ENCODE measurements at regions not wholly inside any gene's neighbourhood (a gene's known extent, or its start where the extent isn't known, plus 50 kb on each side); places are given as distances from the start of the nearest gene placed in this dataset.

DNA sequence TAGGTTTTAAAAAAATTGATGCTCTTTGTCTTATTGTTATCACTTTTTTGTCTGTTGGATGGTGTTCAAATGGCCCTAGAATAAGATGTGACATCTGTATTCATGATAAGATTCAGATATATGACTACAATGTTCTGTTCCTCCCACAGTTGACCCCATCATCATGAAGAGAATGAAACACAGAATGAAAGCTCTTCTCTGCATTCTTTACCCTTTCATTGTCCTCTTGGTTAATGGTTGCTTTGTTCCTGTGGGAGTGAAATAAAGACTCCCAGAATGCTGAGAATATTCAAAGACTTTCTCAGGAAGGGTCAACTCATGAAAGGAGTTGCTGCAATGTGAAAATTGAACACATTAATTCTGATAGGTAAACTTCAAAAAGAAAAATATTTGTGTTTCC, 1015.8 kb downstream of the SORCS3 start:
- H3K27ac ChIP-seq: no peak overlapping the region
- ATAC-seq (replicated peaks in 6 of 8): peak in 4 of 8 experiments; percentile 43 to 80 (median 63)
- in situ Hi-C loops (cut with MboI; ENCODE audit: low pct_unique_long_range_greater_than_20kb in 2 of 9, low sequenced_read_pairs in 9 of 9, unreplicated experiment in 9 of 9): no loop called here
- no peak overlapping the region for H3K4me3 ChIP-seq
- H3K4me1 ChIP-seq (replicated peaks in 1 of 2): peaks cover 0 to 10% of the 10 kb centered on the region in 2 donors

DNA sequence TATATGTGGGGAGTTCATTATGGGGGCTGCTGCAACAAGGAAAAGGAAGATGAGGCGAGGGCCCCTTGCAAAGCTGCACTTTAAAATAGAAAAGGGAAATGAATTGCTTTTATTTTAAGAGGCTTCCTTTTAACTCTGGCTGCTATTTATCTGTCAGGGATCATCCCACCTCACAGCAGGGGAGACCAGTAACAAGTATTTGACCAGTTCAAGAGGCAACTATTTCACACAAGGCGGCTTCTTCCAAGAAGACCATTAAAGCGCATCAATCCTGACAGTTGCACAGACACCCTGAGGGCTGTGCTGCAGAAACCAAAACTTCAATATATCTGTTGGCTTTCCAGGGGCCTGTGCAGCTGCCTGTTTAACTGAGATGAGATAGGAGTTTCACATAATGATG, 1009.2 kb downstream of the SORCS3 start:
- Histone ChIP-seq H3K4me1 (replicated peaks in 1 of 2) (peaks cover 9 to 11% of the 10 kb centered on the region in 2 donors), H3K27ac (no peak overlapping the region), H3K4me3 (no peak overlapping the region)
- ATAC-seq (replicated peaks in 6 of 8): peak in 1 of 8 experiments; percentile 22
- in situ Hi-C loops (cut with MboI; ENCODE audit: low pct_unique_long_range_greater_than_20kb in 2 of 9, low sequenced_read_pairs in 9 of 9, unreplicated experiment in 9 of 9): no loop called here
- 10 to 100% (median 20%) methylated on average over 1 to 3 of the region's 3 CpGs; no CpG with 5 or more reads in 5 of the 10 experiments for WGBS, 10 experiments

DNA sequence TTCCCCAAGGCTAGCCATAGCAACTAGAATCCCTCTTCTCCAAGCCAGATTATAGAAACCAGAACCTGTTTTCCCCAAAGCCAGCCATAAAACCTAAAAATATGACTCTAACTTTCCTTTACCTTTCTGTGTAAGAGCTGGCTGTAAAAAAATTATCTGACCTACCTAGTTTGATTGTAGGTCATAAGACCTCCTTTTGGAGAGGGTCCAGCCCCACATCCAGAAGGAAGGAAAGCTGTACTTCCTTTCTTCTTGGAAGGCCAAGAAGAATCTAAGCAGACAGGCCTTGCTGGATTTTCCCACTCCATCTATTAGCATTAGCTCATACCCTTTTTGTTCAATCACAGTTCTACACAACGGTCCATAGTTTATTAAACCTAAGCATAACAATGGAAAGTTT, 1006.3 kb downstream of the SORCS3 start:
- WGBS, 10 experiments: 0 to 80% (median 55%) methylated on average over 1 of the region's 1 CpG; no CpG with 5 or more reads in 2 of the 10 experiments
- Histone ChIP-seq H3K4me3 (no peak overlapping the region), H3K27ac (no peak overlapping the region), H3K4me1 (replicated peaks in 1 of 2) (peaks cover 9 to 11% of the 10 kb centered on the region in 2 donors)
- in situ Hi-C loops (cut with MboI; ENCODE audit: low pct_unique_long_range_greater_than_20kb in 2 of 9, low sequenced_read_pairs in 9 of 9, unreplicated experiment in 9 of 9): no loop called here
- ATAC-seq (replicated peaks in 6 of 8): no peak

DNA sequence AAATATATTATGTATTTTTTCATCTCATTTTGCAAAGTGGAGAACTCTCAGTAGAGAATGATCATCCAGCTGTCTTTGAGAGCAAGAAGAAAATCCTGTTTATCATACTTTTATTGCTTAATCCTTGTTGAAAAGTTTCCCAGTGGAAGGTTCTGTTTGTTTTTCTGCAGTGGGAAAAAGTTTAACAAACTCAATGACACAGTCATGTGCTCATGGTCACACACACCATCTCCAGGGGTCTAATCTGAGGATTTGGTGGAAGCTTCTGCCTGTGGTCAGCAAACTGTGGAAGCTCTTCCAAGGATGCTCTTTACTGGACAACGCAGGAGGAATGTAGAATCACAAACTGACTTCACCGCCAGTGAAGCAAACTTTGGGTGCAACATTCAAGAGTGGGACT, 1003.9 kb downstream of the SORCS3 start:
- ATAC-seq (replicated peaks in 6 of 8): no peak
- H3K27ac ChIP-seq: no peak overlapping the region
- 0 to 100% (median 72%) methylated on average over 1 to 2 of the region's 2 CpGs; no CpG with 5 or more reads in 2 of the 10 experiments for WGBS, 10 experiments
- in situ Hi-C loops (cut with MboI; ENCODE audit: low pct_unique_long_range_greater_than_20kb in 2 of 9, low sequenced_read_pairs in 9 of 9, unreplicated experiment in 9 of 9): no loop called here
- peaks cover 2 to 3% of the 10 kb centered on the region in 2 donors for H3K4me1 ChIP-seq (replicated peaks in 1 of 2)
- no peak overlapping the region for H3K4me3 ChIP-seq

DNA sequence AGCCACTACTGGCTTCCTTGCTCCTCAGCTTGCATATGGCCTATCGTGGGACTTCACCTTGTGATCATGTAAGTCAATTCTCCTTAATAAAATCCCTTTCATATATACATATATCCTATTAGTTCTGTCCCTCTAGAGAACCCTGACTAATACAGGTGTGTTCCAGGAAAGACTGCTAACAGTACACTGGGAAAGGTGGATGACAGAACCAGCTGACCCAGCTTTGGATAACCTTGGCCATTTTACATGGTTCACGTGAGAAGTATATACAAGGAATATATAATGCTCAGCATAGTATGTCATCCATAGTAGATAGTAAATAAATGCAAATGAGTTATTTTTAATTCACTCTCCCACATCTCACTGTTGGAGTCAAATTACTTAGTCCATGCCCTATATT, 1003.5 kb downstream of the SORCS3 start:
- in situ Hi-C loops (cut with MboI; ENCODE audit: low pct_unique_long_range_greater_than_20kb in 2 of 9, low sequenced_read_pairs in 9 of 9, unreplicated experiment in 9 of 9): no loop called here
- 0 to 93% (median 45%) methylated on average over 1 to 2 of the region's 2 CpGs; no CpG with 5 or more reads in 4 of the 10 experiments for WGBS, 10 experiments
- Histone ChIP-seq H3K4me1 (replicated peaks in 1 of 2) (no peaks in the 10 kb centered on the region), H3K4me3 (no peak overlapping the region), H3K27ac (no peak overlapping the region)
- no peak for ATAC-seq (replicated peaks in 6 of 8)

DNA sequence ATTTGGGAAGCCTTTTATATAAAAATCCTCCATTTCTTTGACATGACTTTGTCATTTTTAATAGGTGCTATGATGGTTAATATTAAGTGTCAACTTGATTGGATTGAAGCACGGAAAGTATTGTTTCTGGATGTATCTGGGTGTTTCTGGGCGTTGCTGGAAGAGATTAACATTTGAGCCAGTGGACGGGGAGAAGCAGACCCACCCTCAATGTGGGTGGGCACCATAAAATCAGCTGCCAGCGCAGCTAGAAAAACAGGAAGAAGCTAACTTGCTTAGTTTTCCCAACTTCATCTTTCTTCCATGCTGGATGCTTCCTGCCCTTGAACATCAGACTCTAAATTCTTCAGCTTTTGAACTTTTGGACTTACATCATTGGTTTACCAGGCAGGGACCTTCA, 1003.0 kb downstream of the SORCS3 start:
- in situ Hi-C loops (cut with MboI; ENCODE audit: low pct_unique_long_range_greater_than_20kb in 2 of 9, low sequenced_read_pairs in 9 of 9, unreplicated experiment in 9 of 9): no loop called here
- Histone ChIP-seq H3K27ac (no peak overlapping the region), H3K4me1 (replicated peaks in 1 of 2) (no peaks in the 10 kb centered on the region), H3K4me3 (no peak overlapping the region)
- ATAC-seq (replicated peaks in 6 of 8): peak in 1 of 8 experiments; percentile 64
- WGBS, 10 experiments: 0 to 83% (median 63%) methylated on average over 1 to 4 of the region's 4 CpGs; no CpG with 5 or more reads in 1 of the 10 experiments

DNA sequence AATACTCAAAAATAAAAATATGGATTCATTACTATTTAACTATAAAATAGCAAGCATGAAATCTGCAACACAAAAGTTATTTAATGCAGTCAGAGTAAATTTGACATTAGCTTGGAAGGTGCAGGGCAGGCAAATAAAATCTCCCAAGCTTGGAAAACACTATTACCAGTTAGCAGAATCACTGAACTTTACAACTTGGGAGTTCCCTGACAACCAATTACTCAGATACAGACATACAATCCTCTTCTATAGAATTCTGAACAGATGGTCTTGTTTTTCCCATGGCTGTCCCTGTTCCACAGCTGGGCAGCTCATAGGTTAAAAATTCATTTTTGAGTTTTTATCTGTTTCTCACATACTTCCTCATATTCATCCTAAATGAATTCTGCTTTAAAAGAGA, 1002.6 kb downstream of the SORCS3 start:
- ATAC-seq (replicated peaks in 6 of 8): peak in 1 of 8 experiments; percentile 49
- Histone ChIP-seq H3K4me3 (no peak overlapping the region), H3K27ac (no peak overlapping the region), H3K4me1 (replicated peaks in 1 of 2) (no peaks in the 10 kb centered on the region)
- in situ Hi-C loops (cut with MboI; ENCODE audit: low pct_unique_long_range_greater_than_20kb in 2 of 9, low sequenced_read_pairs in 9 of 9, unreplicated experiment in 9 of 9): no loop called here

DNA sequence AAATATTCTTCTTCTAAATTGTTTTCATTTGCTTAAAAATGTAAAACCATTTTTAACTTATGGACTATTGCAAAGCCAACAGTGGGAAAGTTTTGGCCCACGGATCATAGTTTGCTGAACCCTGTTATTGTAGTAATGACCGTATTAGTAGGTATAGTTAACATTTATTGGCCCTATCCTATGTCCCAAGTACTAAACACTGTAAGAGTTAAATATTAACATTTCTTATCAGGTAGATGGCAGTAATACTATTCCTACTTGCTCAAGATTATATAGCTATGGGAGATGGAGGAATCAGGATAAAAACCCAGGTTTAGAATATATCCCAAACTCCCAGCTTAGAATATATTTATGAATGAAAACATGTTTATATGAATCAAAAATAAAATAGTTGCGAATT, 993.2 kb downstream of the SORCS3 start:
- ATAC-seq (replicated peaks in 6 of 8): no peak
- H3K4me1 ChIP-seq (replicated peaks in 1 of 2): no peaks in the 10 kb centered on the region
- in situ Hi-C loops (cut with MboI; ENCODE audit: low pct_unique_long_range_greater_than_20kb in 2 of 9, low sequenced_read_pairs in 9 of 9, unreplicated experiment in 9 of 9): no loop called here
- no peak overlapping the region for H3K4me3 ChIP-seq
- no peak overlapping the region for H3K27ac ChIP-seq
- 4 to 100% (median 85%) methylated on average over 2 to 3 of the region's 3 CpGs; no CpG with 5 or more reads in 1 of the 10 experiments for WGBS, 10 experiments

GRCh38 chr10:105615715-105616365, 974.8 kb downstream of the SORCS3 start:
- 4 to 100% (median 63%) methylated on average over 1 to 4 of the region's 4 CpGs for WGBS, 10 experiments
- in situ Hi-C loops (cut with MboI; ENCODE audit: low pct_unique_long_range_greater_than_20kb in 2 of 9, low sequenced_read_pairs in 9 of 9, unreplicated experiment in 9 of 9): no loop called here
- no peaks in the 10 kb centered on the region for H3K4me1 ChIP-seq (replicated peaks in 1 of 2)
- no peak overlapping the region for H3K4me3 ChIP-seq
- ATAC-seq (replicated peaks in 6 of 8): peak in 3 of 8 experiments; percentile 25 to 77 (median 58)
- no peak overlapping the region for H3K27ac ChIP-seq

DNA sequence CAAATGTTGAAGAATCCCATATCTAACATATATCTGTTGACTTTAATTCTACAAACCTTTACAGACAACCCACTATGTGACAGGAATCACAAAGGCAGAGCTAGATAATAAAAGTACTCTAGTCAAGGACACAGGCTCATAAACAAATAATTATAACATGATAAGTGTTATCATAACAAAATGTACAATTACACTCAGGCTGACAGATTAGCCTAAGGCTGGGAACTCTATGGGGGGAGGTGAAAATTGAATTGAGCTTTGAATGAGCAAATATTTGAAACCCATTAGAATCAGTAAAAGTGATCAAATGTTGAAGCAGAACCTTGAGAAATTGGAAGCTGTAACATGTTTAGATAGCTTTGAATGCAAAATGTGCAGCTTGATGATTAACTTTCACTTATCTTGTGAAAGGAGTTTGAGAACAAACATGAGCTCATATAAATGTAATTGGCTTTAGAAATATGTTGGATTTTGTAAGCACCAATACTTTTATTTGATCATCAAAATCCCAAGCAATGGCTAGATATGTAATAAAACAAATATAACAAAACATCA, 970.2 kb downstream of the SORCS3 start:
- no peak for ATAC-seq (replicated peaks in 6 of 8)
- no peak overlapping the region for H3K27ac ChIP-seq
- in situ Hi-C loops (cut with MboI; ENCODE audit: low pct_unique_long_range_greater_than_20kb in 2 of 9, low sequenced_read_pairs in 9 of 9, unreplicated experiment in 9 of 9): no loop called here
- H3K4me3 ChIP-seq: no peak overlapping the region
- H3K4me1 ChIP-seq (replicated peaks in 1 of 2): no peaks in the 10 kb centered on the region

- in situ Hi-C loops (cut with MboI; ENCODE audit: low pct_unique_long_range_greater_than_20kb in 2 of 9, low sequenced_read_pairs in 9 of 9, unreplicated experiment in 9 of 9): no loop called here
- 0 to 77% (median 14%) methylated on average over 1 of the region's 1 CpG; no CpG with 5 or more reads in 1 of the 10 experiments for WGBS, 10 experiments
Measured at GRCh38 chr10:105609451-105609850, 968.4 kb downstream of the SORCS3 start.

GRCh38 chr10:105605918-105606317, 964.8 kb downstream of the SORCS3 start:
- in situ Hi-C loops (cut with MboI; ENCODE audit: low pct_unique_long_range_greater_than_20kb in 2 of 9, low sequenced_read_pairs in 9 of 9, unreplicated experiment in 9 of 9): no loop called here
- H3K4me1 ChIP-seq (replicated peaks in 1 of 2): no peaks in the 10 kb centered on the region
- H3K4me3 ChIP-seq: no peak overlapping the region
- ATAC-seq (replicated peaks in 6 of 8): peak in 3 of 8 experiments; percentile 29 to 54 (median 40)
- H3K27ac ChIP-seq: no peak overlapping the region

More at GRCh38 chr10:105609451-105609850, 968.4 kb downstream of the SORCS3 start:
- no peaks in the 10 kb centered on the region for H3K4me1 ChIP-seq (replicated peaks in 1 of 2)
- no peak overlapping the region for H3K27ac ChIP-seq
- no peak overlapping the region for H3K4me3 ChIP-seq
- ATAC-seq (replicated peaks in 6 of 8): no peak

DNA sequence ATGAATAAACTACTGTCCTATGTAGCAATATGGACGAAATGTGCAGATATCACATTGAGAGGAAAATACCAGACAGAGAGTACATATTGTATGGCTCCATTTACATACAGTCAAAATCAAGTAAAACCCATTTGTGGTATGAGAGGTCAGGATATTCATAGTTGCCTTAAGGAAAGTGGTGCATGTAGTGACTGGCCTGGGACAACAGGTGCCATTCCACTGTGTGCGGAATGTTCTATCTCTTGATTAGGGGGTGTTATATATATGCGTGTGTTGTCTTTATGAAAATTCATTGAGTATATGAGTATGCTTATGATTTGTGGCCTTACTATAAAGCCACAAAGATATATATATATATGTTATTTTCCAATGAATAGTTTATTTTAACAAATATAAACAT, 964.0 kb downstream of the SORCS3 start:
- in situ Hi-C loops (cut with MboI; ENCODE audit: low pct_unique_long_range_greater_than_20kb in 2 of 9, low sequenced_read_pairs in 9 of 9, unreplicated experiment in 9 of 9): no loop called here
- ATAC-seq (replicated peaks in 6 of 8): no peak
- no peak overlapping the region for H3K27ac ChIP-seq

DNA sequence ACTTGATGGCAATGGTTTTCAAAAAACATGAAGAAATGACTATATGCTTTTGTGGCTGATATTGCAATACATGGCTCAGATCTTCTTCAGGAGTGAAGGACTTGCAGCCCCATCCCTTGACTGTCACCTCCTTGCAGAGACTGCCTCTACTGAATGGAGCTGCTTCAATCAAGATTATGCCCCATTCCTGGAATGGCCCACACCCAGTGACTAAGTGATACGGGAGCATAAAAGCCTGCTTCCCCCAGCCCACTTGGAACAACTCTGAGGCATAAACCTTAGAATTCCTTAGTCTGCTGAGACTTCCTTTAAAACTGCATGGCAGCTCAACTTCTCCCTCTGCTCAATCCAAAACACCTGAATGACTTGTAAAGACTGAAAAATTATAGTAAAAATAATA, 957.1 kb downstream of the SORCS3 start:
- 0 to 100% (median 60%) methylated on average over 1 of the region's 1 CpG; no CpG with 5 or more reads in 5 of the 10 experiments for WGBS, 10 experiments
- no peak overlapping the region for H3K4me3 ChIP-seq
- peaks cover 0 to 2% of the 10 kb centered on the region in 2 donors for H3K4me1 ChIP-seq (replicated peaks in 1 of 2)
- in situ Hi-C loops (cut with MboI; ENCODE audit: low pct_unique_long_range_greater_than_20kb in 2 of 9, low sequenced_read_pairs in 9 of 9, unreplicated experiment in 9 of 9): no loop called here
- no peak overlapping the region for H3K27ac ChIP-seq
- ATAC-seq (replicated peaks in 6 of 8): peak in 2 of 8 experiments; percentile 55 to 65

More for the DNA sequence above, 964.0 kb downstream of the SORCS3 start:
- H3K4me1 ChIP-seq (replicated peaks in 1 of 2): no peaks in the 10 kb centered on the region
- WGBS, 10 experiments: 33 to 100% (median 87%) methylated on average over 2 to 3 of the region's 3 CpGs; no CpG with 5 or more reads in 2 of the 10 experiments
- no peak overlapping the region for H3K4me3 ChIP-seq
